ENCODE measurements at regions not wholly inside any gene's neighbourhood (a gene's known extent, or its start where the extent isn't known, plus 50 kb on each side); places are given as distances from the start of the nearest gene placed in this dataset.

DNA sequence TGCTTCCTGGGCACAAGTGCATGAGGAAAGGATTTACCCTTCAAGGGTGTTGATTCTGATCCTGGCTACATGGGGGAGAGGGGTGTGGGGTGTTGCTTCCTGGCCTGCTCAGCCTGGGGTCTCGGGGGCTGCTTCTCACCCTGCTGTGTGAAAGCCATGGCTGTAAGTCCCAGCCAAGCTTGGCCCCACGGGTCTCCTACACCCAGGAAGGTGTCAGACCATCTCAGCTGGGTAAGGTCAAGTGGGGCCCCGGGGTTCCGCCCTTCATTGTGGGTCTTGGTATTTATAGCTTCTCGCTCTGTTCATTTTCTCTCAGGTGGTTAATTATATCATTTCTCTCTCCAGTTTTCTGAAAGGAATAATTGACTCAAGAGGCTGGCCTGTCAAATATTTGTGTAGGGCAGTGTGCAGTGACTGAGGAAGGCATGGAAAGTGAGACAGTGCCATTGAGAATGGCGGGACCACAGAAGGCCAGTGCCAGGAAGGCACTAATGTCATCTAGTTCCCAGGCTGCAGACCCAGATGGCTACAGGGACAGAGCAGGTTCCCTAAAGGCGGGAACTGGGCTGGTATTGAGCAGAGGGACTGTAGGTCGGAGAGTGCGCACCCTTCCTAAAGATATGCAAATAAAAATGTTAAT is 126.0 kb downstream of the FOXD1 start:
- no peak for DNase-seq (ENCODE audit: low read depth, low spot score)
- in situ Hi-C loops (cut with HindIII; ENCODE audit: low pct_unique_long_range_greater_than_20kb, low sequenced_read_pairs), result no loop called here

DNA sequence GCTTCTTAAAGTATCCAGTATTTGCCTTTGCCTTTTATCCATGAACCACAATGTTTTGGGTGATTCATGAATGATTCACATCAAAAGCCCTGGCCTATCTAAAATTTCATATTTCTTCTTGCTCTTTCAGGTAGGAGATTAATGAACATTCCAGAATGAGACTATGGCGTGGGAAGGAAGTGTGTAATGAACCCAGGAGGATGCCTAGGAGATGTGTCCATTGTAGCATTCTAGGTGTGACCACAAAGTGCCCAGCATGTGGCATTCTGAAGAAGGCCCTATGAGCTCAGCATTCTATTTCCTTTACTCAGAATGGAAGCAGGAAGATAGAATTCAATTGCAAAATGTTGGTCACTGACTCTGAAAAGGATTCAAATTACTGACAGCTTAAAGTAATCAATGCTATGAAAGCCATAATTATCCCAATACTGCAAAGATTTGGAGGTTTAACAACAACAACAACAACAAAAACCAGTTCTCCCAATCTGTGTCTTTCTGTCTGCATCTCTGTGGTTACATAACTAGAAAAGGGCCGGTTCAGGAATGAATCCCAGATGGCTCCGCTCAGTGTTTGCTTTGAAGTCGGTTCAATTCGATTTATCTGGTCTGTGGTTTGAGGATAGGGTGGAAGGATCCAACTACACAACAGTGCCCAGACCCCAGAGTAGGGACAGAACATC is 126.7 kb downstream of the FOXD1 start:
- no peak for DNase-seq (ENCODE audit: low read depth, low spot score)
- in situ Hi-C loops (cut with HindIII; ENCODE audit: low pct_unique_long_range_greater_than_20kb, low sequenced_read_pairs), result no loop called here

- DNase-seq (ENCODE audit: low read depth, low spot score), result no peak
- in situ Hi-C loops (cut with HindIII; ENCODE audit: low pct_unique_long_range_greater_than_20kb, low sequenced_read_pairs), result no loop called here
These were observed 129.5 kb downstream of the FOXD1 start for GRCh38 chr5:73319036-73319435.

GRCh38 chr5:73318308-73318719 is 130.3 kb downstream of the FOXD1 start:
- no peak for DNase-seq (ENCODE audit: low read depth, low spot score)
- in situ Hi-C loops (cut with HindIII; ENCODE audit: low pct_unique_long_range_greater_than_20kb, low sequenced_read_pairs), result no loop called here

DNA sequence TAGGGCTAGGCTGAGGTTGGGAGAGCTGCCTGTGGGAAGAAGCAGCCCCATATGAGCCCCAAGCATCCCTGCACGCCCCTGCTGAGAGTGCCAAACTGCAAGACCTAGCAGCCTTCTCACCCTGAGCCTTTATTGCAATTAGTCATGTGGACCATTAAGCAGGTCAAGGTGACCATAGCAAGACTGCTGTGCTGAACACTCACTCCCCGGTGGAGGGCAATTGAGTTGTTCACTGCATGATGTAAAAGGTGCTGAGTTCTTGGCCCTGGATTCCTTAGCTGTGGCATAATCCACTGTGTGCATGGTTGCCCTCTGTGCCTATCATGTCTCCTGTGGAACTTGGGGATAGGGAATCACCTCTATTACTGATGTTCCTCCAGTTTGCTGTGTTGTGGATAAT is 131.1 kb downstream of the FOXD1 start:
- DNase-seq (ENCODE audit: low read depth, low spot score), result no peak
- in situ Hi-C loops (cut with HindIII; ENCODE audit: low pct_unique_long_range_greater_than_20kb, low sequenced_read_pairs), result no loop called here

- in situ Hi-C loops (cut with HindIII; ENCODE audit: low pct_unique_long_range_greater_than_20kb, low sequenced_read_pairs), result no loop called here
- DNase-seq (ENCODE audit: low read depth, low spot score), result no peak
These were observed 134.0 kb downstream of the FOXD1 start for GRCh38 chr5:73314395-73315257.

DNA sequence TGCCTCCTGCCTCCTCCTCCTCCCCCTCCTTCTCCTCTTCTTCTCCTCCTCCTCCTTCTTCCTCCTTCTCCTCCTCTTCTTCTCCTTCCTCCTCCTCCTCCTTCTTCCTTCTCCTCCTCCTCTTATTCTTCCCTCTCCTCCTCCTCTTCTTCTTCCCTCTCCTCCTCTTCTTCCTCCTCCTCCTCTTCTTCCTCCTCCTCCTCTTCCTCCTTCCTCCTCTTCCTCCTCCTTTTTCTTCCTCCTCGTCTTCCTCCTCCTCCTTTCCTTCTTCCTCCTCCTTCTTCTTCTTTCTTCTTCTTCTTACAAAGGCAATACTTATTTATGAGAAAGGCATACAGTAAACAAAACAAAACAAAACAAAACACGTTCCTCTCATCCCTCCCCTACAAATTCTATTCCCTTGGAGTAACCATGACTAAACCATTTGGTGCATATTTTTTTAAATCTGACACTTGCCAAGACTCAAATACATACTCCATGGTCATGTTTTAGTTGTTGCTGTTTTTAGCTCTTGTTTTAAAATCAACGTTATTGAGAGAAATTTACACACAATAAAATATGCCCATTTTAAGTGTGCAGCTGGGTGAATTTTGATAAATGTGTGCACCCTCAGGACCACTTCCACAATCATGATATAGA is 135.6 kb downstream of the FOXD1 start:
- in situ Hi-C loops (cut with HindIII; ENCODE audit: low pct_unique_long_range_greater_than_20kb, low sequenced_read_pairs), result no loop called here
- DNase-seq (ENCODE audit: low read depth, low spot score), result no peak

DNA sequence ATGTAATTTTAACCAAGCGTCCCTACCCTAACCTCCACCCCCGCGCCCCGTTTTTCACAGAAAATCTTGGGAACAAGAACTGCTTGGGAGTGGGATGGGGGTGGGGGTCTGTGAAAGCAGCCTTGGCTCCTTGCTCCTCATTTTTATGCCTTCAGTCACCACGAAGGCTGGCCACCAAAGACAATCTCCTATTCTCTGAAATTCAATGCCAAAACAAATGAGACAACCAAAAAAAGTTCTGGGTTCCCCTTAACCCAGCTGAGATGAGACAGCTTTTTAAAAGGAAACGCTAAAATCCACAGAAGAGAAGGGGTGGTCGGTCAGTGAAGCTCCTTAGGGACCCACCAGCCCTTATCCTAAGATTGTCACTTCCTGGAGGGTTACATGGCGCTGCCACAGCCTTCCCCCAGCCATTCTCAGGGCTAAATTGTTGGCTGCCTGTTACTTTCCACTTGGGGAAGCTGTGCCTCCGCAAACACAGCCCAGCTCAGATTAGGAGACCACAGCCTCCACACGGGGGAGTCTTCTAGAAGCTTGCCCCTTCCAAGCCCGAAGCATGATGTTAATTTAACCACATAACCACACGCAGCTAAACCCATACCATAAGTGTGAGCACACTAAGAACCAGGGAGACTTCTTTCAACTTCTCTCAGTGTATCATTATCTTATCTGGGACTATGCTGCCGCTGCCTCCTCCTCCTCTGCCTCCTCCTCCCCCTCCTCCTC is 136.3 kb downstream of the FOXD1 start:
- peak; percentile 9 for DNase-seq (ENCODE audit: low read depth, low spot score)
- in situ Hi-C loops (cut with HindIII; ENCODE audit: low pct_unique_long_range_greater_than_20kb, low sequenced_read_pairs), result no loop called here

GRCh38 chr5:73311291-73312110 is 137.1 kb downstream of the FOXD1 start:
- DNase-seq (ENCODE audit: low read depth, low spot score), result no peak
- in situ Hi-C loops (cut with HindIII; ENCODE audit: low pct_unique_long_range_greater_than_20kb, low sequenced_read_pairs), result no loop called here

DNA sequence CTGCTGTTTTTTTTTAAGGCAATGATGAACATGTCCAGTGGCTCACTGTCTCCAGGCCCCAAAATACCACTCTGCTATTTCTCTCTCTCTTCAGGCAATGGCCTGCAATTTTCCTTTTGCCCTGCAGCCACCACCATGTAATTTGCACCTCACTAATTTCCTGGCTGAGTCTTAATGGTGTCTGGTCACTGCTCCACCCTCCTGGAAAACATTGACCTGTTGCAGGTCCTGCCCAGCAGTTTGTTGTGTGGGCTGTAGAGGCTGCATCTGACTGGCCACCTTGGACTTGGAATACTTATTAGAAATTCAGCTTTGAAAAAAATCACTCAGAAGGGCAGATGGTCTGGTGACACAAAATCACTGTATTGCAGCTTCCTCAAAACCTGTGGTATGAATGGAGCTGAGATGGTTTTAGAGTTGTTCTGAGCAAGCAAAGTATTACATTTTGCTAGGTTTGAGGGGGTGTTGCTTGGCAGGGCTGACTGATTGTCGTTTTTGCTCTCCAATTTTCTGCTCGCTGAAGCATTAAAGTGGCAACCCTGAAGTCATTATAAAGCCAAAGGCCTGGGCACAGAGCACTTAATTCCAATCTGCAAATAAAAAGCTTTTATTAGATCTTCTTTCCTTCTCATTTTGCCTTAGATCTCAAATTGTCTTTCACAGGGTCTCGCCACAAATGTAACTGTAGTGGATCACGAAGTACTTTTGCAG is 134.8 kb downstream of the TMEM174 start:
- in situ Hi-C loops (cut with HindIII; ENCODE audit: low pct_unique_long_range_greater_than_20kb, low sequenced_read_pairs), result no loop called here
- no peak for DNase-seq (ENCODE audit: low read depth, low spot score)

GRCh38 chr5:73306741-73307275 is 133.8 kb downstream of the TMEM174 start:
- in situ Hi-C loops (cut with HindIII; ENCODE audit: low pct_unique_long_range_greater_than_20kb, low sequenced_read_pairs), result no loop called here
- no peak for DNase-seq (ENCODE audit: low read depth, low spot score)

DNA sequence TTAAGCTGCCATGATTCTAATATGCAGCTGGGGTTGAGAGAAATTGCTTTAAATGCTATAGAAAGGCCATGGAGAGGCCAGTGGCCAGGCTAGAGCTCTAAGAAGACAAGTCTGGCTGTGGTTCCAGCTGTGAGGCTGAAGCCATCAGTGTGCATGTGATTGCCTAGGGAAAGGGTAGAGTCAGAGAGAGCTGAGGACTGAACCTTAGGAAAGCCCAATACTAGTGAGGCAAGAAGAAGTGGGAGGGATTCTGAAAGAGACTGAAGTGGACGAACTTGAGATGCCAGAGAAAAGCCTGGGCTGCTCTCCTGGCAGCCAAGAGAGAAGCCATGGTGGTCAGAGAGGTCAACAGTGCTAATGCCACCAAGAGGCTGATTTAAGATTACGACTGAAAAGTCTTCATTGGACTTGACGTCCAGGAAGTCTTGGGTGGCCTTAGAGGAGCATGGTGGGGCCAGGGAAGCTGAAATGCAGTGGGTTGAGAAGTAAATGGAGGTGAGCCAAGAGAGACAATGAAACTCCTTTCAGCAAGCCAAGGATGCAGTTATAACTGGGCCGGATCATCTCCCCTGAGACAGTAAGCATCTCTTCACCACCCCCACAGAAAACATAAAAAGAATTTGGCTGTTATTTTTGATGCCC is 133.2 kb downstream of the TMEM174 start:
- in situ Hi-C loops (cut with HindIII; ENCODE audit: low pct_unique_long_range_greater_than_20kb, low sequenced_read_pairs), result no loop called here

DNA sequence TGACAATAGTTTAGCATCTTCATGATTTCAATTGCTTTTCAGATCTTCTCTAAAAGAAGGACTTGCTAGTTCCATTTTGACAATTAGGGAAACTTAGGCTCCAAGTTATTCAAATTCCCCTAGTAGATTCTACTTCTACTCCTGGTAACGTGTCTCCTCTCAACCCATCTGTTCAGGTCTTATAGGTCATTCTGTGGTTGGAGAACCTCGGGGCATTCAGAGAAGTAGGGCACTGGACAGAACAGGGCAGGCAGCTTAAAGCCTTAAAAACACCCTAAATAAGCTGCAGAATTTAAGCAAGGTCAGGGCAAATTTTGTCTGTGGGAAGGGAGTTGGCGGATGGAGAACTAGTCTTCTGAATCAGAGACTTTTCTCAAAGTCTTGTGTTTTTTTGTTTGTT is 132.4 kb downstream of the TMEM174 start:
- DNase-seq (ENCODE audit: low read depth, low spot score), result no peak
- in situ Hi-C loops (cut with HindIII; ENCODE audit: low pct_unique_long_range_greater_than_20kb, low sequenced_read_pairs), result no loop called here

More for the DNA sequence above, 133.2 kb downstream of the TMEM174 start:
- DNase-seq (ENCODE audit: low read depth, low spot score), result no peak

GRCh38 chr5:73304381-73304780 is 131.4 kb downstream of the TMEM174 start:
- in situ Hi-C loops (cut with HindIII; ENCODE audit: low pct_unique_long_range_greater_than_20kb, low sequenced_read_pairs), result no loop called here
- no peak for DNase-seq (ENCODE audit: low read depth, low spot score)

GRCh38 chr5:73303148-73304079 is 130.4 kb downstream of the TMEM174 start:
- in situ Hi-C loops (cut with HindIII; ENCODE audit: low pct_unique_long_range_greater_than_20kb, low sequenced_read_pairs), result no loop called here
- no peak for DNase-seq (ENCODE audit: low read depth, low spot score)

Measured in SK-MEL-5 (cell line).